ENCODE measurements at regions not wholly inside any gene's neighbourhood (a gene's known extent, or its start where the extent isn't known, plus 50 kb on each side); places are given as distances from the start of the nearest gene placed in this dataset.

GRCh38 chr1:88457197-88457596 is 226.9 kb upstream of the PKN2 start:
- no peak for TF ChIP-seq CTCF (IDR thresholded peaks at IDR 0.05)
- TF ChIP-seq POLR2A (IDR thresholded peaks at IDR 0.05) = no peak

Measured in body of pancreas (tissue), 4 donors.